ENCODE measurements at regions not wholly inside any gene's neighbourhood (a gene's known extent, or its start where the extent isn't known, plus 50 kb on each side); places are given as distances from the start of the nearest gene placed in this dataset.

DNA sequence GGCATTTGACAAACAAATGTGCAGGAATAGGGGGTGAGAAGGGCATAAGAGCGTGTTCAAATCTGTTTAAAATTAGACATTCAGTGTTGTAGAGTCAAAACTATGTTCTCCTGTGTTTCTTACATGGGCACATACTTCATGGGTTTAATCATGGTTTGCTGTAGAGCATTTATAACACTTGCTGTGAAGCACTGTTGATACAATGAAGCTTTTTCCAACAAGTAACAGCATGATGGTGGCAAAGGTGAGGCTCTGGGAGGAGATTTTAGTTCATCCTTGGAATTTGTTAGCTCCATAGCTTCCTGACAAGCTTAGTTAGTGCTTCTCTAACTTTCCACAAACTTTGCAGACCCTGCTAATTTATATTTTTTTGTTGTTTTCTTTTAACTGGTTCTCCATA lies 900.7 kb downstream of the TFAP2A start:
- intact Hi-C loops (cut with micrococcal nuclease): no loop called here
- H3K9me3 Mint-ChIP-seq: no peaks in the 10 kb centered on the region
- no peaks in the 10 kb centered on the region for H3K27me3 Mint-ChIP-seq
- no peaks in the 10 kb centered on the region for H3K4me1 Mint-ChIP-seq (ENCODE audit: low read depth)
- H3K36me3 Mint-ChIP-seq (ENCODE audit: low read depth): no peaks in the 10 kb centered on the region
- no peak overlapping the region for H3K4me3 Mint-ChIP-seq
- H3K27ac Mint-ChIP-seq: no peak overlapping the region

DNA sequence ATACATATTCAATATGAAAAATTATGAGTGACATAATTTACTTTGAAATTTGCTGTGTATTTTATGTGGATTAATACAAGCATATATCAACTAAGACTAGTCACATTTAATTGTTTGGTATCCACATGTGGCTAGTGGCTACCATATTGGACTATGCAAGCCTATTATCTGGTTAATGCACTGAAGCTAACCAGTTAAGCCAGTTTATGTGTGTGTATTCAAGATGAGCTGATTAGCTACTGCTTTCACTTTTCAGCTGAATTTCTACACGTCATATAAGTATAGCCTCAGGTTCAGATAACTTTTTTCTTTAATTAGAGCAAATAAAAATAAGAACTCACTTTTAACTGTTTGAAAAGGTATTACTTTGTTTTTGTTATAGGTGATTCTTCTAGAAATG lies 903.7 kb downstream of the TFAP2A start:
- intact Hi-C loops (cut with micrococcal nuclease): no loop called here
- Mint-ChIP-seq H3K36me3 (ENCODE audit: low read depth) (no peaks in the 10 kb centered on the region), H3K4me3 (no peak overlapping the region), H3K9me3 (no peaks in the 10 kb centered on the region), H3K27me3 (no peaks in the 10 kb centered on the region), H3K27ac (no peak overlapping the region), H3K4me1 (ENCODE audit: low read depth) (no peaks in the 10 kb centered on the region)

DNA sequence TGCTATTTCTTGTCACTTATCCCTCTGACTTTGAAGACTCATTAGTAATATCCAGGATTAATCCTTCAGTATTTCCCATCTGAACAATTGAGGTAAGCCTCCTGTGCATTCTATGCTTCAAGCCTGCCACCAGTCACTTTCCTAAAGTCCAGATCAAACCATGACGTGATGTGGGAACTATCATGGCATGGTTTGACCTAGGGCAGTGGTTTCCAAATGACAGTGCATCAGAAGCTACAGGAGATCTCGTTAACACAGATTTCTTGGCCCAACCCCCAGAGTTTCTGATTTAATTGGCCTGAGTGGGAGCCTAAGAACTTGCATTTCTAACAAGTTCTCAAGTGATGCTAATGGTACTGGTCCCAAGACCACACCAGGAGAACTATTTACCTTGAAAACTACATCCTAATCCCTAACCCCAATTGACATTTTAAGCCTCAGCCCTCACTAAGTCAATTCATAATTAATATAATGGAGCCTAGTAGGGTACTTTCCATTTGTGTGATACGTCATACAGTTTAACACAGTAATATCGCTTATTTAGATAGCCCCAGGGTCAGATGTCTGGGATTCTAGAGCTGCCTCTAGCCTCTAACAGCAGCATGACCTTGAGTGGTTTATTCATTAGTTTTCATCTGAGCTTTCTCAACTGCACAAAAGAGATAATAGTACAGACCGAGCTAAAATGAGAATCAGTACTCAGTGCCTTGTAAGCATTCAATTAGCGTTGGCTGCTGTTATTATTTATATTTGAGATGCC lies 907.6 kb downstream of the TFAP2A start:
- H3K4me3 Mint-ChIP-seq: no peak overlapping the region
- no peaks in the 10 kb centered on the region for H3K4me1 Mint-ChIP-seq (ENCODE audit: low read depth)
- no peaks in the 10 kb centered on the region for H3K9me3 Mint-ChIP-seq
- intact Hi-C loops (cut with micrococcal nuclease): no loop called here
- H3K27me3 Mint-ChIP-seq: no peaks in the 10 kb centered on the region
- H3K36me3 Mint-ChIP-seq (ENCODE audit: low read depth): no peaks in the 10 kb centered on the region
- H3K27ac Mint-ChIP-seq: no peak overlapping the region

DNA sequence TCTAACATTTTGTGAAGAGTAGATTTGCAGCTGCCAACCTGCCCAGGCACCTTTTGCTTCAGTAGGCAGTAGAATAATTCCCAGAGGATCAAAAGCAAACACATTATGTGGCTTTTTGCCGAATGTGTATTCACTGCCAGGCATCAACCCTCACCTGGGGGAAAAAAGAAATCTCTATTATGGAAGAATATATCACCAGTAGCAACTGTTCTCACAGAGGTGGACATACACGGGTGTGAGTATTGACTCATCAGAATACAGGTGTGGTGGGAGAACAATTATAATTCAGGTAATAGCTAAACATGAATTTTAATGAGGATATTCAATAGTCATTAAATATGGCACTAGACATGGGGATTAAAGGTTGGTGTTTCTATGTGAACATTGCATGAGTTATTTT lies 910.7 kb downstream of the TFAP2A start:
- intact Hi-C loops (cut with micrococcal nuclease): no loop called here
- H3K36me3 Mint-ChIP-seq (ENCODE audit: low read depth): no peaks in the 10 kb centered on the region
- H3K4me3 Mint-ChIP-seq: no peak overlapping the region
- no peak overlapping the region for H3K27ac Mint-ChIP-seq
- H3K9me3 Mint-ChIP-seq: peaks cover 8% of the 10 kb centered on the region
- no peaks in the 10 kb centered on the region for H3K4me1 Mint-ChIP-seq (ENCODE audit: low read depth)
- H3K27me3 Mint-ChIP-seq: no peaks in the 10 kb centered on the region

DNA sequence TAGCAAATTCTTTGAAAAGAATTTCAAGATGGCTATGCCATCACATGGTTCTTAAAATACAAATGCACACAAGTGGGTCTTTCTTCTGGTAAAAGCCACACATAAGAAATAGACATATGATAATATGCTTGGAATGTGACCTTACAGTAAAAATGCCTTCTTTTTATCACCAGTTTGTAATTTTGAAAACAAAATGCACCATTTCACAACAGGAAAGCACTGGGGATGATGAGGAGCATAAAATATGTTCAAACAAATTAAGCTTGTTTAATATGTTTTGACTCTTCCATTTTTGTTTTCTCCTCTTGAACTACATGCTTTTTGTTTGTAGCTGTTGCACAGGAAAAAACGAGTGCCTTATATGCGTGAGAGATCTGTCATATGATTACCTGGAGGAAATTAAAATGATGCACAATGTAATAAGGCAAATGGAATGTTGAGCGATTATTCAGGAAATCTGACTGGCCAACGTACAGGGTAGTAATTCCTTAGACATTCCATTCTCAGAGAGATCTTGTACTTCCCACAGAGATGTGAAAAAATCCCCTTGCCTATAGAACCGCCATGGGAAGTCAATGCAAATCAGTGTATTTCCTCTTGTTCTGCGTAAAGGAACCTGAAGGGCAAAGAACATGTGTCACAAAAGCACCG lies 911.6 kb downstream of the TFAP2A start:
- H3K27me3 Mint-ChIP-seq: no peaks in the 10 kb centered on the region
- no peaks in the 10 kb centered on the region for H3K4me1 Mint-ChIP-seq (ENCODE audit: low read depth)
- no peak overlapping the region for H3K4me3 Mint-ChIP-seq
- H3K9me3 Mint-ChIP-seq: peaks cover 8% of the 10 kb centered on the region
- no peak overlapping the region for H3K27ac Mint-ChIP-seq
- no peaks in the 10 kb centered on the region for H3K36me3 Mint-ChIP-seq (ENCODE audit: low read depth)
- intact Hi-C loops (cut with micrococcal nuclease): no loop called here

DNA sequence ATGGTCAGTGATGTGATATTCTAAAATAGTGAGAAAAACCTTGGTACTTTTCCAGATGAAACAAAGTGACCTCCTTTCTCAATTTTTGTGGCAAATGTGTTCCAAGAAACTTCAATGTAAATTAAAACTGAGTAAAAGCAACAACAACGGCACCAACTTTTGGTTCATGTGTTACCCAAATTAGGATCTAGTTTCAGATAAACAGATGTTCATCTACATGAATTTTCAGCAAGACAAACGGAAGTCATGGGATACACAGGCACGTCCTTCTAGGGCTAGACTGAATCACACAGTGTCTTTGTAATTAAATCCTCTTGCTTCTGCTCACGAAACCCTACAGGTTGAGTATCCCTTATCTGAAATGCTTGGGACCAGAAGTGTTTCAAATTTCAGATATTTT lies 915.2 kb downstream of the TFAP2A start:
- H3K36me3 Mint-ChIP-seq (ENCODE audit: low read depth): no peaks in the 10 kb centered on the region
- intact Hi-C loops (cut with micrococcal nuclease): no loop called here
- H3K4me3 Mint-ChIP-seq: no peak overlapping the region
- no peak overlapping the region for H3K27ac Mint-ChIP-seq
- no peaks in the 10 kb centered on the region for H3K4me1 Mint-ChIP-seq (ENCODE audit: low read depth)
- H3K9me3 Mint-ChIP-seq: peaks cover 42% of the 10 kb centered on the region
- no peaks in the 10 kb centered on the region for H3K27me3 Mint-ChIP-seq

DNA sequence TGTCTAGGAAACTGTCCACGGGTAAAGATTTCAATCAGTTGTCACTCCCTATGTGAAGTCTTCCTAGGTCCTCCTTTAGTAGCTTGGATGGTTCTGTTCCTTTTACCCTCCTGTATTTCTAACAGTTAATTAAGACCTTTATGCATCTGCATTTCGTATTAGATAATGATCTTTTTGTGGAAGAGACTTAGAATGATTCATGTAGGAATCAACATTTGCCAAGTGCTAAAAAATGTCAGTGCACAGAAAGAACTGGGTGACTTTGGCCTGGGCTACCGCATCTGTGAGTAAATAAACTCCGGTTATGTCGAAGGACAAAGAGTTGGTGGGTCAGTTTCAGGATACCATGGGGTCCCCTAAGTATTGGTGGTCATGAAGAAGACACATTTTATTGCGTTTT lies 918.0 kb downstream of the TFAP2A start:
- Mint-ChIP-seq H3K4me1 (ENCODE audit: low read depth) (no peaks in the 10 kb centered on the region), H3K36me3 (ENCODE audit: low read depth) (no peaks in the 10 kb centered on the region), H3K9me3 (peaks cover 53% of the 10 kb centered on the region), H3K4me3 (no peak overlapping the region), H3K27me3 (no peaks in the 10 kb centered on the region), H3K27ac (no peak overlapping the region)
- intact Hi-C loops (cut with micrococcal nuclease): no loop called here

DNA sequence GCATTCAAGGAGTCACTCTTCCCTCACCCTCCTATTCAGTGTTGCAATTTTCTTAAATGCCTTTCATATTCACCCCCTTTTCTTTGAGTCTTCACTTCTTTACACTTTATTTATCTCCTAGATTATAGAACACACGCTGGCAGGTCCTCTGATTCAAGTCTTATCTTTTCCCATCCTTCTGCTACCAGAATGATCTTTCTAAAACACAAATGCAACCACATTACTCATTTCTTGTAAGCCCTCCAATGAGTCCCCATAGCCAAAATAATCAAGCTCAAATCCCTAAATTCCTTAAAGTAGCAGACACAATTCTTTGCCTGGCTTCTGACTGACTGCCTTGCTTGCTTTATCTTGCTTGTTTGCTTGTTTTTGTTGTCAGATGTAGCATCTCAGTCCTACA lies 920.0 kb downstream of the TFAP2A start:
- Mint-ChIP-seq H3K27me3 (no peaks in the 10 kb centered on the region), H3K4me1 (ENCODE audit: low read depth) (no peaks in the 10 kb centered on the region), H3K36me3 (ENCODE audit: low read depth) (no peaks in the 10 kb centered on the region)

DNA sequence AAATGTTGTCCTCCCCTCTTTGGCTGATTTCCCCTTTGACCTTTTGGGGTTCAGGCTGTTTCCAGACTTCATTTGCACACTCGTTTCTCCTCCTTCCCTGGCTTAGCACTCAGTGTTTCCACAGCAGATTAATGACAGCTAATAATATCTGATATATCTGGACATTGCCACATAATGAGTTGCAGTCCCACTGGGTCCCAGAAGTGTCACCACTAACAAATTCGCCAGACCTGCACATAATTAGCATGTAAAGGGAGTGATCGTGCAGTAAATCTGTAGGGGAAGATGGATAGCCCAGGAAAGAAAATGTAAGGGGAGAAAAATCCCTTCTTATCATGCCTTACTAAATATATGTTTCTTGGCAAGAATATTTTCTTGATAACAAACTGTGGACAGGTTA lies 922.1 kb downstream of the TFAP2A start:
- H3K36me3 Mint-ChIP-seq (ENCODE audit: low read depth): no peaks in the 10 kb centered on the region
- H3K9me3 Mint-ChIP-seq: peaks cover 42% of the 10 kb centered on the region
- intact Hi-C loops (cut with micrococcal nuclease): no loop called here
- H3K27me3 Mint-ChIP-seq: no peaks in the 10 kb centered on the region
- H3K4me1 Mint-ChIP-seq (ENCODE audit: low read depth): no peaks in the 10 kb centered on the region
- H3K4me3 Mint-ChIP-seq: no peak overlapping the region
- H3K27ac Mint-ChIP-seq: no peak overlapping the region

More for the DNA sequence above, 920.0 kb downstream of the TFAP2A start:
- Mint-ChIP-seq H3K27ac (no peak overlapping the region), H3K4me3 (no peak overlapping the region), H3K9me3 (peaks cover 45% of the 10 kb centered on the region)
- intact Hi-C loops (cut with micrococcal nuclease): no loop called here

DNA sequence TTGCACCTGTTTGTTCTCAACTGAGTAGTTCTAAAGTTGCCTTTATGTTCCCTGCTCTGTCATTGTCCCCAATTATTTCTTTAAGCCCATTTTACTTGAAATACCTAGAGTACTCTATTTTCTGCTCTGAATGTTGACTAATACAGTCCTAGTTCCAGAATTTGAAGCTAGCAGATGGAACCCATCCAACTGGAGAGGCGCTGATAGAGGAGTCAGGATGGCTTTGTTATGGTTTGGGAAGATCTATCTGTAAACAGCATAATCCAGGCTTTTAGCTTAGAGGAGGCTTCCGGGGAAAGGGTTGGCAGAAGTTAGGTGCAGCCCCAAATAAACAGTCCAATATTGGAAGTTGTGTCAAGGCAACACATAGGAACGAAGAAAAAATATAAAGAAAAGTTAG lies 927.7 kb downstream of the TFAP2A start:
- Mint-ChIP-seq H3K9me3 (no peaks in the 10 kb centered on the region), H3K4me3 (no peak overlapping the region), H3K27me3 (no peaks in the 10 kb centered on the region), H3K36me3 (ENCODE audit: low read depth) (no peaks in the 10 kb centered on the region), H3K4me1 (ENCODE audit: low read depth) (no peaks in the 10 kb centered on the region), H3K27ac (no peak overlapping the region)
- intact Hi-C loops (cut with micrococcal nuclease): no loop called here

DNA sequence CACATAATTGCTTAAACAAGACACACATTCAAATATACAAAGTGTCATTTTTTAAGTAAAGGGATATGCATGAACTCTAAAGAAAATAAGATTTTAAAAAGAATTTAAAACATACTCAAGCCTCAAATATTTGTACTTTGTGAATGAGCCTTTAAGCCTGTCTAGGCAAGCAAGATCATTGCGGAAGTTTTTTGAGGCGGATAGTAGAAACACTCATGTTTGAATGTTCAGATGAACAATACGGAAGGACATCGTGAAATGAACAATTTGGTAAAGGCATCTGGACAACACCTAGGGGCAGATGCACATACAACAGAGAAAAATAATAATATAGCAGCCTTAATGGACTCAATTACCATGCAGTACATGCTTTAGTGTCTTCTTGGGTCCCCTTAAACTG lies 928.9 kb downstream of the TFAP2A start:
- Mint-ChIP-seq H3K9me3 (no peaks in the 10 kb centered on the region), H3K4me1 (ENCODE audit: low read depth) (no peaks in the 10 kb centered on the region), H3K36me3 (ENCODE audit: low read depth) (no peaks in the 10 kb centered on the region), H3K27ac (no peak overlapping the region), H3K27me3 (no peaks in the 10 kb centered on the region), H3K4me3 (no peak overlapping the region)
- intact Hi-C loops (cut with micrococcal nuclease): no loop called here

DNA sequence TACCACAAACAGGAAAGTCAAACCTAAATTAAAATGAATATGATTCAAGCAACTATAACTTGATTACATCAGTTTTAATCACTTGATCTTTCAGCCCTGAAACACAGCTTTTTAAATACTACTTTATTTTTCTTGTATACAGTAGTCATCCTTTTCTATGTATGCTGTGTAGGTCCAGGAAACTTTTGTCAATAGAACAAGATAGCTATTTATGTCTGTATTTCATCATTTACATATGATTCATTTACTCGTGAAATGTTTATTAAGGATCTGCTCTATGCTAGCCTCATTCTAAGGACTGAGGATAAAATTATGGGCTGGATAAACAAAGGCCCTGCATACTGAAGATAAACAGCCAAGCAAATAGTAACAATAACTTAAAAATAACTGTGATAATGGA lies 930.2 kb downstream of the TFAP2A start:
- Mint-ChIP-seq H3K4me1 (ENCODE audit: low read depth) (no peaks in the 10 kb centered on the region), H3K4me3 (no peak overlapping the region), H3K36me3 (ENCODE audit: low read depth) (no peaks in the 10 kb centered on the region), H3K27ac (no peak overlapping the region), H3K9me3 (no peaks in the 10 kb centered on the region), H3K27me3 (no peaks in the 10 kb centered on the region)
- intact Hi-C loops (cut with micrococcal nuclease): no loop called here

DNA sequence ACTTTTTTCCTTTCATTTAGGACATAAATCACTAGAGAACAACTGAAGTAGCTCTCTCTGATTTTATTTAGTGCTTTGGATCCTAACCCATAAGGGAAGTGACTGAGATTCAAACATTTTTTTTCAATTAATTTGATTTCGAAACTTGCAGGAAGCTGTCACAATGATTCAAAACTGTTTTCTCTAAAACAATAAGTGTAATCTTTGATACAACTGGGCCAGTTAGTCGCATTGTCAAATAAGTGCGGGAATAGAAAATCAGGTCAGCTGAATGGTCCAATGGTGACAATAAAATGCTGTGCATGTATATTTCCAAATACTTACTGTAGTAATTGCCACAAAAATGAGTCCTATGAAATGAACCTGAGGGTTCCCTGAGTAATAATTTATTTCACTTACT lies 930.8 kb downstream of the TFAP2A start:
- Mint-ChIP-seq H3K9me3 (no peaks in the 10 kb centered on the region), H3K36me3 (ENCODE audit: low read depth) (no peaks in the 10 kb centered on the region), H3K27ac (no peak overlapping the region), H3K4me3 (no peak overlapping the region), H3K4me1 (ENCODE audit: low read depth) (no peaks in the 10 kb centered on the region), H3K27me3 (no peaks in the 10 kb centered on the region)
- intact Hi-C loops (cut with micrococcal nuclease): no loop called here

DNA sequence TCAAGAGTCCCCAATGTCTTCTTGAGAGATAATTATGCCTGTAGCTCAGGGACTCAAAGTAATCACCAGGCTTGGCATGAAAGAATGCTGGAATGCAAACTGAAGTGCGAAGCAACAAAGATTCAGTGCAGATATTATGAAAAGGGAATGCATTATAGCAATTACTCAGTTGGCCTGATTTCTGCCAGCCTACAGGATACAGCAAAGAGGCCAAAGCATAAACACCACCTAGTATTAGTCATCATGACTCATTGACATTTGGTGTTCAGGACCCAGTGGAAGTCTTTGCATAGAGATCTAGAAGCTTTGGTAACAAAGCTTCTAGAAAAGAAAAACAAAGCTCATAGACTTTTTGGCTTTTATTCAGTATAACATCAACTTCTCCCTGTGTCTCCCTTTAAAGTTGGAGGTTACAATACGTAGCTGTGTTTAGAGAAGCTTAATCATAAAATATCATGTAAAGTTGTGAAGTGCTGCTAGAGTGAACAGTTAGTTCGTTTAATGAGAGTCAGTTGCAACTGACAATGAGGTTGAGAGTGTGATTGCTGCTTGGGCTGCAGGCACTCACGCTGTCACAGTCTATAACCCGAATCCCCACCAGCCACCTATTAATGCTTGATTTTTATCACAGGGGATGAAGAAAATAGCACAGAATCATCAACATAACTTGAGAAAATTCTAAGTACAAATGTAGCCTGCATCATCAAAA lies 932.7 kb downstream of the TFAP2A start:
- no peaks in the 10 kb centered on the region for H3K4me1 Mint-ChIP-seq (ENCODE audit: low read depth)
- no peaks in the 10 kb centered on the region for H3K9me3 Mint-ChIP-seq
- H3K27ac Mint-ChIP-seq: no peak overlapping the region
- no peaks in the 10 kb centered on the region for H3K36me3 Mint-ChIP-seq (ENCODE audit: low read depth)
- no peak overlapping the region for H3K4me3 Mint-ChIP-seq
- no peaks in the 10 kb centered on the region for H3K27me3 Mint-ChIP-seq
- intact Hi-C loops (cut with micrococcal nuclease): no loop called here
